ENCODE measurements at regions not wholly inside any gene's neighbourhood (a gene's known extent, or its start where the extent isn't known, plus 50 kb on each side); places are given as distances from the start of the nearest gene placed in this dataset.

- TF ChIP-seq CTCF (optimal IDR thresholded peaks at IDR 0.05 in 1 of 3, IDR thresholded peaks at IDR 0.05 in 1 of 3, conservative IDR thresholded peaks at IDR 0.05 in 1 of 3; ENCODE audit: extremely low read depth in 1 of 3, insufficient read depth in 2 of 3, low read length in 3 of 3): no peak
- no peak for TF ChIP-seq EZH2 (IDR thresholded peaks at IDR 0.05; ENCODE audit: low read length)
These were observed 265.6 kb downstream of the PTEN start for GRCh38 chr10:88129013-88129412.
